C1 segment of cervical spinal cord (tissue), 14 donors: ENCODE measurements at regions not wholly inside any gene's neighbourhood (a gene's known extent, or its start where the extent isn't known, plus 50 kb on each side); places are given as distances from the start of the nearest gene placed in this dataset.
"Not testable (repeated sequence)": the region's sequence is repeated elsewhere in the genome, so short reads cannot be mapped to it uniquely, and the experiment has no call there.

Source experiments
- DNase-seq, 14 donors: peaks; one replicate each; lab custom pipeline; 2025; lab: John Stamatoyannopoulos, UW

DNA sequence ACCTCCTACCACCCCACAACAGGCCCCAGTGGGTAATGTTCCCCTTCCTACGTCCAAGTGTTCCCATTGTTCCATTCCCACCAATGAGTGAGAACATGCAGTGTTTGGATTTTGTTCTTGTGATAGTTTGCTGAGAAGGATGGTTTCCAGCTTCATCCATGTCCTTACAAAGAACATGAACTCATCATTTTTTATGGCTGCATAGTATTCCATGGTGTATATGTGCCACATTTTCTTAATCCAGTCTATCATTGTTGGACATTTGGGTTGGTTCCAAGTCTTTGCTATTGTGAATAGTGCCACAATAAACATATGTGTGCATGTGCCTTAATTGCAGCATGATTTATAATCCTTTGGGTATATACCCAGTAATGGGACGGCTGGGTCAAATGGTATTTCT lies 81.6 kb downstream of the P2RY10 start:
- DNase-seq, result not testable (repeated sequence)

DNA sequence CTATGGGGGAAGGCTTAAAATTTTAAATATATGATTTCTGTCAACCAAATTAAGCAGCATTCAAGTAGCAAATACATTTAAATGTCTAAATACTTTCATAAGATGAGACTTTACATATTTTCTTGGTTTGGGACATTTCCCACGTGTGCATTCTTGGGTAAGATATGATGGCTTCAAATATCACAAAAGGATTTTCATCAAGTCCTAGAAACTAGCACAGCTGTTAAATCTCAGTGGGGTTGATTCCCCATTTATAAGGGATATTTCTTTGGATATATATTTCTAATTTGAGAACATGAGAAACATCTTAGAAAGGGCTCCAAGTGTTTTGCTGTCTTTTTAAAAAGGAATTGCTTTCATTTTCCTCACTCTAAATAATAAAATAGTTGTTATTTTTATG lies 90.2 kb downstream of the P2RY10 start:
- no peak for DNase-seq

DNA sequence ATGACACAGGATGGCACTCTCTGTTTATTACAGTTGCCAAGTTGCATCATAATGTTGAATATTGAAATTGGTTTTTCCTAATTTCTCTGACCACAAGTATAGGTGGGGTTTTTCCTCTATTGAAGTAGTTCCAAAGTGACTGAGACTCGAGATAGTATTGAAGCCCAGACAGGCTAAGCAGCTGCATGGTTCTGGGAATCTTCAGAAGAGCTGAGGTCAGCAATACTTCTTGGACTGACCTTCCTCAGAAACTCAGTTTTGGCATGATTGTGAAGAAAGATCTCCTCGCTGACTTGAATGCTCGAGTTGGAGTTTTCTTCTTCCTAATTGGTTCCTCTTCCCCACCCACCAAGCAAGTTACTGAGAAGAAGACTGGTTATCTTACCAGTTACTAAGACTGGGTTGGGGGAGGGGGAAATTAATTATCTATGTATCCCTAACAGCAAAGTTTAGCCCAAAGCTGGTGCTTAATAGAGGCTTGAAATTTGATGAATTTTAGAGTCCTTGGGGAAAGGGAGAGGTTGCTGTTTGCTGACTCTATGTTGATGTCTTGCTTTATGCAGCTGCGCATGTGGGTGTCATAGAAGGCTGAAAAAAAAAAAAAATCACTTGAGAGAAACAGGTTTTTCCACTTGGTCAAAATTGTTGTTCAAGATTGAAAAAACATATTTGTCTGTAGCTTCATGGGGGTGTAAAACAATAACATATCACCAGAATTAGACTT lies 91.1 kb downstream of the P2RY10 start:
- DNase-seq, result no peak

DNA sequence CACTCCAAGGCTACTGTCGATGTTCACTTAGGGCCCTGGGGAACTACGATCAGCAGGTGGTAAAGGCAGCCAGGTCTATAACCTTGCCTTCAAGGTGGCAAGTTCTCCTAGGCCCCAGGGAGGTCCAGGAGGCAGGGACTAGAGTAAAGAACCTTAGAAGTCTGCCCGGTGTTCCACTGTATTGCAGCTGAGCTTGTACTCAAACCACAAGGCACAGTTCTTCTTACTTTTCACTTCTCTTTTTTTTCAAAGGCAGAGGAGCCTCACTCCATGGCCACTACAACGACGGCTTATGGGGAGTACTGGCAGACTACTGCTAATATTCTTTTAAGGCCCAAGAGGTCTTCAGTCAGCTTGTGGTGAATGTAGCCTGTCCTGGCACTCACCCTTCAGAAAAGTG lies 78.8 kb upstream of the GPR174 start:
- no peak for DNase-seq

DNA sequence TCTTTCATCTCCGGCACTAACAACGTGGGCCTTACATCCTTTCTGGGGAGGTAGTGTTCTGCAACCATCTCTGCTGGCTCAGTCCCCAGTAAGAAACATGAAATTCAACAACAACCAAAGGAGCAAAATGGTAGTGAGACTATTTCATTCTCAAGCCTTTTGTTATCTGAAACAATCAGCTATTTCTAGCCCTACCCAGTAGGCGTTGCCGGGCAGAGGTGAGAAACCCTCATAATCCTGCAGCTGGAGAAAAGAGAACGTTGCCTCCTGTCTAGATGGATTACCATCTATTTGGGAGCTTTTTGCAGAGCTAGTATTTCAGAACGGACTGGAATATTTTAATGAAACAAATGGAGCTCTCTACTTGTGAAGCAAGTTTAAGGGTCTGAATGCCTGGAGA lies 66.4 kb upstream of the GPR174 start:
- no peak for DNase-seq

DNA sequence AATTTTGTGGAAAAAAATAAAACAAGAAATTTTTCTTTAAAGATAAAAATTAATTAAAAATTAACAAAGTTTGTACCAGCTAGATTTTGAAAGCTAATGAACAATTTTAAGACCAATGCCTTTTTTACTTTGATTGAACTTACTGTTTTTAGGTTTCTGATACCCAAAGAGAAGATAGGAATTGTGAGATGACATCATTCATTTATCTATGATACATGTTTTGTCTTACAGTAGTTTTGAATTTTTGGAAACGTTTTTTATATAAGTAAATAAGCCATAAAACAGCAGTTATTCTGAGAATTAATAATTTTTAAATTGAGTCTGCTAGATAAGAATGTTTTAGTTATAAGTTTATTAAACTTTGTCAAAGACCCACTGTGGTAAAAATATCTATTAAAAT lies 65.0 kb upstream of the GPR174 start:
- no peak for DNase-seq

DNA sequence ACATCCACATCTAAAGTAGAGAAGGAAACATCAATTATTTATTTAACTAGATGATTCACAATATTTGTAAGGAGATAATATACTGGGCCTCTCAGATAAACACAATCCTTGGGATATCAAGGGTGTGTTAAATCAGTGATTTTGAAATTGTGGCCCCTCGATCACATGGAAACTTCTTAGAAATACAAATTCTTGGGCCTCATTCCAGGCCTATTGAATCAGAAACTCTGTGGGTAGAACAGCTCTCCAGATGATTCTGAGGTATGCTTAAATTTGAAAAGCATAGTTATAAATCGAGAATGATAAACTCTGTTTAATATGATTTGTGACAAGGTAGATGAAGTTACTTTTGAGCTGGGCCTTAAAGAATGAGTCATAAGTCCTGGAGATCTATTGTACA lies 64.3 kb upstream of the GPR174 start:
- DNase-seq, result no peak

DNA sequence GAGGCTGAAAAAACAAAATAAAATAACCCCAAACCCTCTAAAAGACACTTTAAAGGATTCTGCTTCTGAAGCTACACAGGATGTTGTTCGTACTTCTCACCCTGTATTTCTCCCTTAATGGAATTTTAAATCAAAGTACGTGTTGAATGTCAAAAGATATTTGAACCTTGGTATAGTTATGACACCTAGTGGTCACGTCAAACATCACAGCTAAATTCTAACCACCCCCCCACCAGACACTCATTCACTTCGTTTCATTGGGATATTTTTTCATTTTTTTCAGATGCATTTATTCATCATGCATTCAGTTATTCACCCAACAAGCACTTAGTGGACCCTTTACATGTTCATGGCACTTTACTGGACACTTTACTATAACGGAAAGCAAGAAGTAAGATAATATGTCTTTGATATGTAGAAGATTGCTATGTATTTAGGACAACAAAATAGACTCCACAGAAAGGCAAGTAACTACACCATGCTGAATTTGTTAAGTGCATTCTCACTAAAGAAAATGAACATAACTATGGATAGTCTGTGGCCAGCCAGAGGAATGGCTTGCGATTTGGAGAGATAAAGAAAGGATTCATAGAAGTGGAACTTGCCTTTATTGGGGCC lies 62.5 kb upstream of the GPR174 start:
- DNase-seq, result peak in 2 of 14 donors; percentile 0 to 1

DNA sequence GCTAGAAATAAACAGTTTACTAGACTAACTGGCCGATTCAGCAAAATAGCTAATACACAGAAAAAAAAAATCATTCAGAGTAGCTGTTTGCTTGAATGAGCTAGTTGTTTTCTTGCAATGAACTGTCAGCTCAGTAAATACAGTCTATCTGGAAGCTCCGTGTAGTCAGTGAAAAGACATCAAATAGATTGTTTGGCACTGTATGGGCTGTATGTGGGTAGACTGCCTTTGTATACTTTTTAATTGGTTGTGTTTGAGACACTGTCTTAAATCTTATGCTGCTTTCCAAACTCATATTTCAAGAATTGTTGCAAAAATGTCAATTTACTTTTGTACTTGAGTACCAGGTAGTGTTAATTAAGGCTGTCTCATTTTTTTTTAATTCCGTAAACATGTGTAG lies 61.6 kb upstream of the GPR174 start:
- DNase-seq, result no peak

DNA sequence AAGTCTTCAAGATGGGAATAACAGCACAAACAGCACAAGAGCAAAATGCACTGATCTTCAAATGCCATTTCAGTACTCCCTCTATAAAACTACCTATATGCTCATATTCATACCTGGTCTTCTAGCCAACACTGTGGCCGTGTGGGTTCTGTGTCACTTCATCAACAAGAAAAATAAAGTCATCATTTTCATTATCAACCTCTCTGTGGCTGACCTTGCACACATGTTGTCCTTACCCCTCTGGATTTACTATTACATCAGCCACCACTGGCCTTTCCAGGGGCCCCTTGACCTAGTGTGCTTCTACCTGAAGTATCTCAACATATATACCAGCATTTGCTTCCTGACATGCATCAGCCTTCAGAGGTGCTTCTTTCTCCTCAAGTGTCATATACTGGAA lies 59.6 kb upstream of the GPR174 start:
- no peak for DNase-seq

DNA sequence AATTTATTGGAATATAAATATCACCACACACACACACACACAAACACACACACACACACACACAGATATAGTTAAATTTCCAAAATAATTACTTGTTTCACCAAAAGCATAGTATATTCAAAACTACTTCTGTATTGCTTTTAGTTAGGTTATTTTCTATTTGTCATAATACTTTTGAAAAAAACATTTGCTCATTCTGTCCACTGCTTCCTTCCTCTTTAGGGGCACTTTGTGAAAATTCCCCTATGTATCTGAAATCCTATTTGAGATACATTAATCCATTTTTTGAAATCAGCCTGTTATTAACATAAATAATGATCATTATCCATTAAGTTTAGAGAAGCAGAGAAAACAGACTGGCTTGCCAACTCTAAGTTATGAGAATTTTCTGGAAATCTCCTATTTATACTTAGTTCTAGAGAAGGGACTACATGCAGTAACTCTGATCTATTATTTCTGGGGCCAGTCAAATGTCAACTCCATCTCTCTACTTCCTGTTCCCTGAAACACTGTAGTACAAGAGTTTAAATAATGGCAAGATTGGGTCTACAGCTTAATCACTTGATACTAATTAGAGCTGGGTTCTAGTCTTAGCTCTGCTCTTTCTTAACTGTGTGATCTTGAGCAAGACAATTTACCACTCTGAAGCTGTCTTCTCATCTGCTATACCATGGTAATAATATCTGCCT lies 54.4 kb upstream of the GPR174 start:
- DNase-seq, result no peak

DNA sequence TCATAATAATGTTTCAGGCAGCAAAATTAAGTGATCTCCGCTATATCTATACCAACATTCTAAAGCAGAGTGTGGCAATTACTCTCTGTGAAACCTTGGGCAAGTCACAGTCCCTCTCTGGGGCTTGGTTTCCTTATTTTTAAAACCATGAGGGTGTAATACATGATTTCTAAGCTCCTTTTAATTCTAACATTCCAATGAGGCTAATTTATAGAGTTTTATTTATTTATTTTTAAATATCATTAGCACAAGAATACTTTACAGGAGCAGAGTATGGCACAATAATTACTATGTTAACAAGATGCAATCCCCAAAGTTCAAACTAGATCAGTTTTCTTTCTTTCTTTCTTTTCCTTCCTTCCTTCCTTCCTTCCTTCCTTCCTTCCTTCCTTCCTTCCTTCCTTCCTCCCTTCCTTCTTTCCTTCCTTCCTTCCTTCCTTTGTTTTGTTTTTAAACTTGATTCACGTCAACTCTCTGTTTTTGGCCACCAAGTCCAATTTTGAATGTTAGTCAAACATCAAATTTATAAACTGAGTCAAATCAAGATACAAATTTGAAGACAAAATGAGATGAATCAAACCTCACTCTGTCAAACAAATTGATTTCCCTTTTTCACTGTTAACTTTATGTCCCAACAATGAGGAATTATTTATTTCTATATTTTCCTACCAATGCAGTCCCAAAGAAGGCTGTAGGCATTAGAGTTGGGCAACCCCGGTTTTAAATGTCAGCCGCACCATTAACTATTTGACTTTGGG lies 50.2 kb upstream of the GPR174 start:
- no peak for DNase-seq
